H9 (cell line): ENCODE measurements at regions not wholly inside any gene's neighbourhood (a gene's known extent, or its start where the extent isn't known, plus 50 kb on each side); places are given as distances from the start of the nearest gene placed in this dataset.

ENCODE experiments used
- DNase-seq: peaks from one replicate; pipeline ENCODE4 v3.0.0-alpha.2; 2017
- H2AFZ ChIP-seq: one replicate; pipeline ENCODE4 v1.6.1; 2013; ENCODE audit warnings: mild to moderate bottlenecking, low read length, control low read depth, moderate library complexity
- H2AK5ac ChIP-seq: 2 replicates; pipeline ENCODE4 v1.6.1; 2013; ENCODE audit warnings: low read length, control low read depth, mixed read lengths; ENCODE audit not compliant: insufficient read length
- H2BK120ac ChIP-seq: one replicate; pipeline ENCODE4 v1.6.1; 2013; ENCODE audit warnings: low read depth, mild to moderate bottlenecking, low read length, control low read depth, inconsistent platforms; ENCODE audit not compliant: poor library complexity, severe bottlenecking
- H2BK12ac ChIP-seq: 2 replicates; pipeline ENCODE4 v1.6.1; 2013; ENCODE audit warnings: low read length, control low read depth, mixed read lengths, low read depth; ENCODE audit not compliant: insufficient read length
- H2BK15ac ChIP-seq: 2 replicates; pipeline ENCODE4 v1.6.1; 2013; ENCODE audit warnings: low read depth, low read length, control low read depth
- H2BK20ac ChIP-seq: one replicate; pipeline ENCODE4 v1.6.1; 2013; ENCODE audit warnings: low read depth, mild to moderate bottlenecking, low read length, control low read depth, inconsistent platforms; ENCODE audit not compliant: poor library complexity, severe bottlenecking
- H2BK5ac ChIP-seq: 2 replicates; pipeline ENCODE4 v1.6.1; 2013; ENCODE audit warnings: low read length, control low read depth, mixed read lengths; ENCODE audit not compliant: insufficient read length
- H3K14ac ChIP-seq: 2 replicates; pipeline ENCODE4 v1.6.1; 2013; ENCODE audit warnings: low read length, control low read depth; ENCODE audit not compliant: insufficient read depth
- H3K18ac ChIP-seq: 2 replicates; pipeline ENCODE4 v1.6.1; 2013; ENCODE audit warnings: low read depth, mild to moderate bottlenecking, mixed read lengths, low read length, control low read depth; ENCODE audit not compliant: insufficient read length
- H3K23ac ChIP-seq: 2 replicates; pipeline ENCODE4 v1.6.1; 2013; ENCODE audit warnings: low read length, control low read depth, mixed read lengths, low read depth; ENCODE audit not compliant: insufficient read length
- H3K23me2 ChIP-seq: 2 replicates; pipeline ENCODE4 v1.6.1; 2013; ENCODE audit warnings: low read depth, mild to moderate bottlenecking, mixed read lengths, low read length, control low read depth; ENCODE audit not compliant: insufficient read length, poor library complexity, severe bottlenecking
- H3K27ac ChIP-seq: 2 replicates; pipeline ENCODE4 v1.5.1; 2013; ENCODE audit warnings: low read length, control low read depth, mixed read lengths, low read depth; ENCODE audit not compliant: insufficient read length
- H3K27me3 ChIP-seq: 2 replicates; pipeline ENCODE4 v1.6.1; 2013; ENCODE audit warnings: low read length, control low read depth, inconsistent platforms; ENCODE audit not compliant: insufficient read depth
- H3K4ac ChIP-seq: 2 replicates; pipeline ENCODE4 v1.6.1; 2013; ENCODE audit warnings: low read depth, mild to moderate bottlenecking, control low read depth, inconsistent platforms, low read length, moderate library complexity
- H3K4me1 ChIP-seq: 2 replicates; pipeline ENCODE4 v1.6.1; 2013; ENCODE audit warnings: low read length, control low read depth, inconsistent platforms; ENCODE audit not compliant: insufficient read depth
- H3K4me2 ChIP-seq: 2 replicates; pipeline ENCODE4 v1.6.1; 2013; ENCODE audit warnings: low read length, control low read depth, mixed read lengths; ENCODE audit not compliant: insufficient read length, insufficient read depth
- H3K56ac ChIP-seq: 2 replicates; pipeline ENCODE4 v1.6.1; 2013; ENCODE audit warnings: low read depth, mild to moderate bottlenecking, mixed read lengths, low read length, control low read depth; ENCODE audit not compliant: insufficient read length
- H3K79me1 ChIP-seq: 2 replicates; pipeline ENCODE4 v1.6.1; 2013; ENCODE audit warnings: low read depth, mild to moderate bottlenecking, moderate library complexity, low read length, control low read depth, inconsistent platforms; ENCODE audit not compliant: insufficient read depth, poor library complexity, severe bottlenecking
- H3K79me2 ChIP-seq: 2 replicates; pipeline ENCODE4 v1.6.1; 2013; ENCODE audit warnings: low read length, control low read depth, inconsistent platforms; ENCODE audit not compliant: insufficient read depth
- H3K9ac ChIP-seq: 2 replicates; pipeline ENCODE4 v1.6.1; 2013; ENCODE audit warnings: low read length, control low read depth, mixed read lengths; ENCODE audit not compliant: insufficient read length; ENCODE audit errors: extremely low read depth
- H3K9me3 ChIP-seq: one replicate; pipeline ENCODE4 v1.6.1; 2013; ENCODE audit warnings: low read depth, low read length, inconsistent platforms; ENCODE audit not compliant: control insufficient read depth
- H3T11ph ChIP-seq: one replicate; pipeline ENCODE4 v1.6.1; 2013; ENCODE audit warnings: mild to moderate bottlenecking, low read length, control low read depth, inconsistent platforms
- H4K20me1 ChIP-seq: one replicate; pipeline ENCODE4 v1.6.1; 2013; ENCODE audit not compliant: control insufficient read depth, insufficient read length, insufficient read depth
- H4K5ac ChIP-seq: 2 replicates; pipeline ENCODE4 v1.6.1; 2013; ENCODE audit warnings: low read depth, mild to moderate bottlenecking, mixed read lengths, low read length, control low read depth; ENCODE audit not compliant: insufficient read length
- H4K8ac ChIP-seq: replicated peaks from 2 replicates; pipeline ENCODE4 v1.6.1; 2013; ENCODE audit warnings: low read length, control low read depth, mixed read lengths, low read depth; ENCODE audit not compliant: insufficient read length
- H4K91ac ChIP-seq: 2 replicates; pipeline ENCODE4 v1.6.1; 2013; ENCODE audit warnings: low read depth, mild to moderate bottlenecking, moderate library complexity, mixed read lengths, low read length, control low read depth; ENCODE audit not compliant: insufficient read length
- H3K27ac Mint-ChIP-seq, 3 experiments: 2 replicates in 2 of 3; 3 replicates in 1 of 3; pipeline ENCODE4 v1.8.0; 2020 to 2021; ENCODE audit warnings: mixed read lengths in 3 of 3, mild to moderate bottlenecking in 1 of 3, moderate library complexity in 1 of 3
- H3K27me3 Mint-ChIP-seq: 2 replicates; pipeline ENCODE4 v1.8.0; 2021; ENCODE audit warnings: low read depth, mild to moderate bottlenecking, moderate library complexity, mixed read lengths
- H3K36me3 Mint-ChIP-seq, 3 experiments: 2 replicates in 2 of 3; 3 replicates in 1 of 3; pipeline ENCODE4 v1.8.0; 2020 to 2021; ENCODE audit warnings: low read depth in 3 of 3, mixed read lengths in 3 of 3; ENCODE audit not compliant: insufficient read depth in 1 of 3
- H3K4me1 Mint-ChIP-seq, 2 experiments: 2 replicates each; pipeline ENCODE4 v1.8.0; 2020; ENCODE audit warnings: mixed read lengths in 2 of 2
- H3K4me3 Mint-ChIP-seq, 2 experiments: 2 replicates in 1 of 2; 3 replicates in 1 of 2; pipeline ENCODE4 v1.8.0; 2020 to 2021; ENCODE audit warnings: mild to moderate bottlenecking in 2 of 2, mixed read lengths in 2 of 2, moderate library complexity in 1 of 2
- H3K9me3 Mint-ChIP-seq, 2 experiments: 2 replicates in 1 of 2; 3 replicates in 1 of 2; pipeline ENCODE4 v1.8.0; 2020; ENCODE audit warnings: mild to moderate bottlenecking in 2 of 2, mixed read lengths in 2 of 2, moderate library complexity in 1 of 2
- TF ChIP-seq, protein P1 (sequence below): fragments of 200-600 bp; sonication (generic); conservative IDR thresholded peaks from 3 replicates; pipeline ENCODE4 v1.8.0; 2021; ENCODE audit warnings: antibody characterized with exemption, mild to moderate bottlenecking

DNA sequence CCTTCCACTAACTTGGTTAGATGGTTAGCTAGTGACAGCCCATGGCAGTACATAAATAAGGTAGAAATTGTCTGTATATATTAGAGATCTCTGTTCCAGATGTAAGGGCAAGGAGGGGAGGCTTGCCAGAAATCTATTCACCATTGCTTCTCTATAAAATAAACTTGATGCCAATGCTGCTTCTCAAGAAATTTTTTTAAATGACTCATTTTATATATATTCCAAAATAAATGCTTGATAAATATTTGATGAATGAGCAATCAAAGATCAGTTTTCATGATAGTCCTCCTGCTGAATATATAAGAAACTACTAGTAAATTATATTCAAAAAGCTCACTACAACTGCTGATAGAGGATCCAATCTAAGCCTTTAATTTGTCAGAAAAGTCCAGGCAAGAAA is 710.6 kb upstream of the CCDC179 start:
- TF ChIP-seq, protein P1, sequence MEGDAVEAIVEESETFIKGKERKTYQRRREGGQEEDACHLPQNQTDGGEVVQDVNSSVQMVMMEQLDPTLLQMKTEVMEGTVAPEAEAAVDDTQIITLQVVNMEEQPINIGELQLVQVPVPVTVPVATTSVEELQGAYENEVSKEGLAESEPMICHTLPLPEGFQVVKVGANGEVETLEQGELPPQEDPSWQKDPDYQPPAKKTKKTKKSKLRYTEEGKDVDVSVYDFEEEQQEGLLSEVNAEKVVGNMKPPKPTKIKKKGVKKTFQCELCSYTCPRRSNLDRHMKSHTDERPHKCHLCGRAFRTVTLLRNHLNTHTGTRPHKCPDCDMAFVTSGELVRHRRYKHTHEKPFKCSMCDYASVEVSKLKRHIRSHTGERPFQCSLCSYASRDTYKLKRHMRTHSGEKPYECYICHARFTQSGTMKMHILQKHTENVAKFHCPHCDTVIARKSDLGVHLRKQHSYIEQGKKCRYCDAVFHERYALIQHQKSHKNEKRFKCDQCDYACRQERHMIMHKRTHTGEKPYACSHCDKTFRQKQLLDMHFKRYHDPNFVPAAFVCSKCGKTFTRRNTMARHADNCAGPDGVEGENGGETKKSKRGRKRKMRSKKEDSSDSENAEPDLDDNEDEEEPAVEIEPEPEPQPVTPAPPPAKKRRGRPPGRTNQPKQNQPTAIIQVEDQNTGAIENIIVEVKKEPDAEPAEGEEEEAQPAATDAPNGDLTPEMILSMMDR: no peak
- H3K27ac ChIP-seq: no peak overlapping the region
- DNase-seq: no peak
- no peaks in the 10 kb centered on the region for H3K79me1 ChIP-seq
- Mint-ChIP-seq H3K27ac (no peak overlapping the region), H3K9me3 (no peaks in the 10 kb centered on the region), H3K27me3 (no peaks in the 10 kb centered on the region), H3K4me1 (peaks cover 5% of the 10 kb centered on the region in 2 experiments), H3K4me3 (no peak overlapping the region), H3K36me3 (no peaks in the 10 kb centered on the region)
- H3K9ac ChIP-seq: no peak overlapping the region
- no peak overlapping the region for H2BK120ac ChIP-seq
- H3K79me2 ChIP-seq: no peaks in the 10 kb centered on the region
- H2BK12ac ChIP-seq: no peak overlapping the region
- no peak overlapping the region for H3K18ac ChIP-seq
- no peak overlapping the region for H4K8ac ChIP-seq
- no peak overlapping the region for H2BK20ac ChIP-seq
- H3K23me2 ChIP-seq: no peaks in the 10 kb centered on the region
- H3K14ac ChIP-seq: no peak overlapping the region
- no peaks in the 10 kb centered on the region for H3K4me1 ChIP-seq
- no peak overlapping the region for H4K5ac ChIP-seq
- H2BK5ac ChIP-seq: no peak overlapping the region
- H3K4ac ChIP-seq: no peak overlapping the region
- no peak overlapping the region for H2AFZ ChIP-seq
- H2AK5ac ChIP-seq: no peak overlapping the region
- no peak overlapping the region for H3K4me2 ChIP-seq
- no peak overlapping the region for H3K23ac ChIP-seq
- H4K20me1 ChIP-seq: no peaks in the 10 kb centered on the region
- H3K9me3 ChIP-seq: no peaks in the 10 kb centered on the region
- no peak overlapping the region for H2BK15ac ChIP-seq
- no peaks in the 10 kb centered on the region for H3K27me3 ChIP-seq
- H3T11ph ChIP-seq: no peak overlapping the region
- H4K91ac ChIP-seq: no peak overlapping the region
- no peak overlapping the region for H3K56ac ChIP-seq
